Stimulated activated CD4-positive, alpha-beta T cell treated with anti-CD3 and anti-CD28 coated beads, Interleukin-15, amount 100 ng/mL, for 24 hours (primary cell): ENCODE measurements at regions not wholly inside any gene's neighbourhood (a gene's known extent, or its start where the extent isn't known, plus 50 kb on each side); places are given as distances from the start of the nearest gene placed in this dataset.
A peak's percentile ranks its signal among the peaks of the same experiment; 100 is the strongest.
"Not testable (repeated sequence)": the region's sequence is repeated elsewhere in the genome, so short reads cannot be mapped to it uniquely, and the experiment has no call there.

Experiments
- DNase-seq: peaks from one replicate; pipeline ENCODE4 v3.0.0-alpha.2; 2020

DNA sequence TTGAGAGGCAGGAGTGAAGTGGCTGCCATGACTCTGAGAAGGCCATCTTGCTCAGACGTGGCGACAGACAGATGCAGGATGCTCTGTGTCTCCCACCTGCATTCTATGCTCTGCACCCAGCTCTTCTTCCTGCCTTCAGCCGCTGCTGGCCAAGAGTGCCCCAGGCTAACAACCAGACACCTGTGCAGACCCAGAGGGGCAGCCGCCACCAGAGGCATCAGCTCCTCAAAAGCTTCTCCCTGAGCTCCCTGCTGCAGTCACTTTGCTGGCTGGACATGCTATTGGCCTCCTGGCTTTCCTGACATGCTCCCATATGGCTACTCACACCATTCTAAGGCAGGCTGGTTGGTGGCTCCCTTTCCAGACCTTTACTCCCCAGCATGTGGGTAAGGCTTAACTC, 70.6 kb upstream of the GRB10 start:
- no peak for DNase-seq

DNA sequence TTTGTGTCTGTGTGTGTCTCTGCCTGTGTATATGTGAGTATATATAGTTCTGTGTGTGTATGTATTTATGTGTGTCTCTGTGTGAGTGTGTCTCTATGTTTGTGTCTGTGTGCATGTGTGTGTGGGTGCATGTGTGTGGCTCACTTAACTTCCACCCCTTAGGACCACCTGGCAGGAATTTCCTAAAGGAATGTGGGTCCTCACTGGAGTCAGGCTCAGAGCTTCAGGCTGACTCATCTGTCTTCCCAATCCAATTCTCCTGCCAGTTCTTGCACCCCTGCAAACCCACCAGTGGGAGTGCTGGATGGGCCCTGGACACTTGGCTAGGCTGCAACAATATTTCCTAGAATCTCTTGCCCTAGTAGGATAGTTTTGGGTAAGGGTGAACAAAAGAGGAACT, 70.2 kb upstream of the GRB10 start:
- DNase-seq: no peak

DNA sequence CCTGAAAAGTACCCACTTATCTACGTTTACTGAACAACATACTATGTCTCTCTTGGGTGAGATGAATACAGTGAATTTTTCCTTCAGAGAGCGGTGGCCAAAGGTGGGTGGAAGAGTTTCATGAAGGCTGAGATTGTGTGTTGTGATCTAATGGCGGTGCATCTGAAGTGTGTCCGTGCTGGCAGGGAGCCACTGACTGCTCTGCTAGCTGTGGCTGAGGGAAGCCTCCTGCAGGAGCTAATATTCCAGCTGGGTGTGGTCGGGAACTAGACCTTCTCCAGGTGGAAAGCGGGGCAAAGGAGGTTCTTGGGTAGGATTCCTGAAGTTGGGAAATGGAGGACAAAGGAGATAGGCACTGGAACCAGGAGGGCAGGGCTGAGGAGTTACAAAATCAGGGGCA, 69.2 kb upstream of the GRB10 start:
- DNase-seq: no peak

DNA sequence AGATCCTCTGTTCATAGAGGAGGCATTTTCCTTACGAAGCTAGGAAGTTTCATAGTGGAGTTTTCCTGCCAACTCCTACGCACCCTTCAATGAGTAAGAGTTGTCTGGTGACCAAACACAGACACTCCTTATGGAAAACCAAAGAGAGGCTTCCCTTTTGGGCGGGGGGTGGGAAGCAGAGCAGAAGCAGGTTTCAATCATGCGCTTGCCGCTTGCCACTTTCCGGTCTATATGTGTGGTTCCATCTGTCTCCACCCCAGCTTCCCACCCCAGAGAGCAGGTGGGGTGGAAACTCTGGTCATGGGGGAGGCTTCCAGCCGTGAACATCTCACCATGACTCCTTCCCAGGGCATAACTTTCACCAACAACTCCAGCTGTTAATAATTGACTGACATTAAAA, 68.8 kb upstream of the GRB10 start:
- DNase-seq: no peak

DNA sequence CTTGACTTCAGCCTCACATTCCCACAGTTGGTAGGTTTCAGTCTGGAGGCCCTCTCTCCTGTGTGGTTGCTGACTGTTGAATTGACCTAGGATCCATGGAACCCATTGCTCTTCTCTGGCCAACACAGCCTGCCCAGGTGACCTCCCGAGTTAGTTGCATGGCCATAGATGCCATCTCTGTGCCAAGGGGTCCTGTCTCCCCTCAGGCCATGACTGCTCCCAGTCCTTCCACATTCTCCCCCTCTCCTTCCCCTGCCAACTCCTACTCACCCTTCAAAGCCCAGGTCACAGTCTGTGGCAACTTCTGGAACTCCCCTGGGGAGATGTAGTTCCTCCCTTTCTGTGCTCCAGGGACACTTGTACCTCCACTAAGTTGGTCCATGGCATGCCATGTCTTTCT, 67.3 kb upstream of the GRB10 start:
- no peak for DNase-seq

DNA sequence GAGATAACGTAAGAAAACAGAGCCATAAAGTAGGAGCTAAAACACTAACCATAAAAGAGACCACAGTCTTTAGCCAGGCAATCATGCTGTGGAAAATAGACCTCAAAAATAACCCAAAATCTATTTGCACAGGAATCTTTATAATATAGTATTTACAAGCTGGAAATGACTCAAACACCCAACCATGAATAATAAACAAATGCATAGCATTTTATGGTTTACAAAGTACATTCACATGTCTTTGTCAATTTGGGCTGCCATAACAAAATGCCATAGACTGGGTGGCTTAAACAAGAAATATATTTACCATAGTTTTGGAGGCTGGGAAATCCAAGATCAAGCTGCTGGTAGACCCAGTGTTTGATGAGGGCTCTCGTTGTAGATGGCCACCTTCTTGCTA, 65.5 kb upstream of the GRB10 start:
- DNase-seq: no peak

DNA sequence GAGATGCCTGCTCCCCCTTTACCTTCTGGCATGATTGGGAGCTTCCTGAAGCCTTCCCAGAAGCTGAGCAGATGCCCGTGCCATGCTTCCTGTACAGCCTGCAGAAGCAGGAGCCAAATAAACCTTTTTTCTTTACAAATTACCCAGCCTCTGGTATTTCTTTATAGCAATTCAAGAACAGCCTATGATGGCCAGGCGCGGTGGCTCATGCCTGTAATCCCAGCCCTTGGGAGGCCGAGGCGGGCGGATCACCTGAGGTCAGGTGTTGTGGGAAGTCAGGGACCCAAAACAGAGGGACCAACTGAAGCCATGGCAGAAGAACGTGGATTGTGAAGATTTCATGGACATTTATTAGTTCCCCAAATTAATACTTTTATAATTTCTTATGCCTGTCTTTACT, 62.2 kb upstream of the GRB10 start:
- DNase-seq: not testable (repeated sequence)

DNA sequence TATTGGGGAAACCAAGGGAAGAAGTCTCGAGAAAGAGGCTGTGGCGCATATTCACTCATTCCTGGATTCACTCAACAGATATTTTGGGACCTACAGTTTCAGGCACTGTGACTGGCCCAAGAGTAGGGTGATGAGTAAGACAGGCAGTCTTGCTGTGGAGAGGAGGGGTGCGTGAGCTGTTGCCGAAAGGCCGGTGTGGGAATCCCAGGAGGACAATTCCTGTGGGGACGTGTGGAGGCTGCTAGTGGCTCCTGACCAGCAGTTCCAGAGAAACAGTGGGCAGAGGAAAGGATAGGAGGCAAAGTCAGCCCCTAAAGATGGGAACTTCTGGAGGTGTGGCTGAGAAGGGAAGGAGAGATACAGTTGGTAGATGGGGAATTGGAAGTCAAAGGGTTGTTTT, 59.3 kb upstream of the GRB10 start:
- no peak for DNase-seq

DNA sequence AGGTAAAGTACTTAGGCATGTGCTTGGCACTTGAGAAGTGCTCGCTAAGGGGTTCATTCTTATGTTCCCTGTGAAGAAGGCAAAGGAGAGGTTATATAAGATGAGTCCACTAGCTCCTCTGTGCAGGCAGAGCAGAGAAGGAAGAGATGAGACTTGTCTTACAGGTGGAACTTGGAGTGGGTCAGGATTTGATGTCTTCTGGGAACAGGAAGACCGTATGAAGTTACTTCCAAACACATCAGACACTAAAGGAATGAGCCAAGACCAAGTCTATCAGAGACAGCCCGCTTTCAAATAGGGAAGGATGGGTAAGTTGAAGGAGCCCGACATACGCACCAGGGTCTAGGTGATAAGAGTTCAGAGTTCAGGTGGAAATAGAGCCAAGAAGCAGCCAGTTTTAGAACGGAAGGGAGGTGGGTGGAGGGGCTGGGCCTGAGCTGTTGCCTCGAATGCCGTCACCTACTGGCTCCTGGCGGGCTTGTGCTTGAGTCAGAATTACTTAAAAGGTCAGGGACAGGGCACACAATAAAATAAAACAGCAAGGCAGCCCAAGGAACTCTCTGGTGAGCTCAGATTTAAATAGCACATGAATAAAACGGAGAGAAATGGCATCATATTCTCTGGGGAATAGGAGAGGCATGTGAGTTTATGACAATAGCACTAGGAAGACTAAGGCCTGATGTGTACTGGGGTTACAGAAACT, 56.1 kb upstream of the GRB10 start:
- no peak for DNase-seq

DNA sequence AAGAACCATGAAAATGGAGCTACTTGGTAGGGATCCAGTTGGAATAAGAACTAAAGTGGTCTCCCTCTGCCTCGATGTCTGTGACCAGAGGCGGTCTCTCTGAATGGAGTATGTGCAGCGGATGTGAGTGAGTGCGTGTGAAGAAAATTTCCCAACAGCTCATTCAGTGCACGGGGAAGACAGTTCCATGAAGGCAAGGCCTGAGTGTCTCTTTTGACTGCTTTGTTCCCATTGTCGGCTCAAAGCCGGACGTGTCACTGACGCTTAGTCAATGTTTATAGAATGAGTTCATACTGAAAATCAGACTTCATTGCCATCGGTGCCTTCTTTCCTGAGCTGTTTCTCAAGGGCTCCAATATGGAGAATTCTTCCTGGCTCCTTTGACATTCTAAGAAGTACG, 55.3 kb upstream of the GRB10 start:
- DNase-seq: no peak

DNA sequence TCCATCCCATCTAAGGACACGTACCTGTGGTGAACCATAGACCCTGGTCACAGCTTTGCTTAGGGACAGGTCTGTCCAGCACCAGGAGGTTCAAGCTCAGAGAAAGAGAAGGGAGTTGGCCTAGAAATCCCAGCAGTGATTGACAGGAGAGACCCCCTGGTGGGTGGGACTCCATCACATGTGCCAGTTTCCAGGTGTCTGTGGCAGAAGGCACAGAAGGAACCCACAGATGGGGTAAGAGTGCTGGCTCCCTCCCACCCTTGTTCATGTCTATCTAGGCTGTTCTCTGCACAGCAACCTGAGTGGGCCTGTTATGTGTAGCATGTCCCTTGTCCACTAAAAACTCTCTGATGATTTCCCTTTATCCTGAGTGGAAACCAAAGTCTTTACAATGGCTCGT, 54.0 kb upstream of the GRB10 start:
- DNase-seq: no peak

DNA sequence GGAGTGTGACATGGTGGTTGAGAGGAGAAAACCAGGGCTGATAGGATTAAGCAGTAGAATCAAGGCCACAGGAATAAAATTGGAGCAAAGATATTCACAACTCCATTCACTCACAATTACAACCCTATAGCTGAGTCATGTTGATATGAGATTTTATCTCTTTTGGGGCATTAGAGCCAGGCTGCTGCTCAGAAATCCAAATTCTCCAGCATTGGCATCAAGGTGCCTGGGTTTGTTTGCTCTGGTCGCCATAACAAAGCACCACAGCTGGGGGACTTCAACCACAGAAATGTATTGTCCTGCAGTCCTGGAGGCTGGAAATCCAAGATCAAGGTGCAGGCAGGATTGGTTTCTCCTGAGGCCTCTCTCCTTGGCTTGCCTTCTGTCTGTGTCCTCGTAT, 52.5 kb upstream of the GRB10 start:
- DNase-seq: no peak

DNA sequence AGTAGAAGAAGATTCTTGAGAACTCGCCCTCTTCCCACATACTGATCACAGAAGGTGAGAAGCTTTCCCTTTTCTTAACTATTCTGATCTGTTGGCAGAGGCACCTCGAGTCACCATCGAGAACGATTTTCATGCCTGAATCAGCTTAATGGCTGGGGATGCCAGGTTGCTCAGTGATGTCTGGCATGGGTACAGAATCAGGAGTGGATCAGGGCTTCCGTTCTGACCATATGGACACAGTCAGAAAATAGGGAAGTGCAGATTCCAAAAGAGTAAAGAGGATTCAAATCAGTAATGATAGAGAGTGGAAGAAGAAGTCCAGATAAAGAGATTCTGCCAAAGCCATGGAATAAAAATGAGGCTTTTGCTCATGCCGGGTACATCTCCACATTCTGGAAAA, 52.0 kb upstream of the GRB10 start:
- DNase-seq: no peak

DNA sequence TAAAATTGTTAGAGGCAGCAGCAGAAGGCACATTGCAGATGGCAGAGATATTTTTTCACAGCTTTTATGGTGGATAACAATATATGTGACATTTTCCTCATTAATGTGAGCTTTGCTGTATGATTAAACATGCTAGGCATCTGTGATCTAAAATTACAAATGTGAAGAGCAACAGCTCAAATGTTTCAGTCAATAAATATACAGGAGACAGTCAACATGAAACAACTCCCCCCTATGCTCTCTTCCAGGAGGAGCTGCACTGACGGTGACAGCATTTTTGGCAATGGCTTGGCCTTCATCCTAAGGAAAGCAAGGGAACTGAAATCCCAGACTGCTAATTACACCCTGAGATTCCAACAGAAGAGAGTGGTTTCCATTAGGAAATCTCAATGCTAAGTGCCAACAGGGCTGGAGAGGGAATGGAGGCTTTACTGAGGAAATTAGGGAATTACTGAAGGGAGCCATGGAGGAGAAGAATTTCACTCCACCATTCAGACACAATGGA, 51.4 kb upstream of the GRB10 start:
- DNase-seq: no peak

DNA sequence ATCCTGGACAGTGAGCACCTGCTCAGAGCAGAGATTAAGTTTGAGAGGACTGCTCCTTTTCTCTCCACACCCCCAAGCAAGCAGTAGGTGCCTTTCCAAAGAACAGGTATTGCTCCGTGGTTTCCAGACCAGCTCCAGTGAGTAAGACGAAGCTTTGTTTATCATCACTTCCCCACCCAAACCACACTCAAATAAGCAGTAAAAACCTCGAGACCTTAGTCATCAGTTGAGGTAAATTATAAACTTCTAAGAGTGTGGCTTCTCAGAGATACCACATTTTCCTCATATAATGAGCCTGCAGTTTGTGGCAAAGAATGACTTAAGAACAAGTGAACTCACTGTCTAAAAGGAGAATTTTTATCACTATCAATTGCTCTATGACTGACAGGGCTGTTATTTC, 50.0 kb upstream of the GRB10 start:
- DNase-seq: peak; percentile 37
